ENCODE measurements at regions not wholly inside any gene's neighbourhood (a gene's known extent, or its start where the extent isn't known, plus 50 kb on each side); places are given as distances from the start of the nearest gene placed in this dataset.

GRCh38 chr6:90765895-90766294 lies 179.0 kb upstream of the MAP3K7 start:
- TF ChIP-seq CTCF (conservative IDR thresholded peaks at IDR 0.05 in 1 of 2, IDR thresholded peaks at IDR 0.05 in 1 of 2; ENCODE audit: extremely low read depth in 1 of 2, insufficient read depth in 1 of 2, low read depth in 1 of 2, low read length in 2 of 2) = no peak
- no peak for TF ChIP-seq EZH2 (IDR thresholded peaks at IDR 0.05; ENCODE audit: borderline replicate concordance, low read length)

Measured in mammary epithelial cell (primary cell).